ENCODE measurements at regions not wholly inside any gene's neighbourhood (a gene's known extent, or its start where the extent isn't known, plus 50 kb on each side); places are given as distances from the start of the nearest gene placed in this dataset.
"Not testable (repeated sequence)": the region's sequence is repeated elsewhere in the genome, so short reads cannot be mapped to it uniquely, and the experiment has no call there.

DNA sequence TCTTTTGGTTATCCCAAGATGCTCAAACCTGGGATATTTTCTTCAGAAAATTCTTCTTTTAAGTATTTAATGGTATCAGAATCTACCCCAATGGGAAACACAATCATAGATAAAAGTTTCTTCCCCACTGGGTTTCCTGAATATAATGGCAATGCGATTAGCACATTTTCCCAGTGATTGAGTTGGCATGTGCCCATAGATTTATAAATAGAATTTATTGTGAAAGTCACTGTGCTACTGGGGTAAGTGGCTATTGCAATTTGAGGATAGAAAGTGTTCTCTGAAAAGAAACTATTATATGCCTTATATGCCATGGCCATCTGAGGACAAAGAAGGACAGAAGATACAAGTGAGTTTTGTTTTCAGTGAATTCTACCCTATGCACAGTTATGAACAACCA is 99.0 kb upstream of the RBMS3 start:
- H3K79me2 ChIP-seq (ENCODE audit: insufficient read depth, low read length), result no peaks in the 10 kb centered on the region
- Mint-ChIP-seq H3K36me3 (no peaks in the 10 kb centered on the region), H3K4me1 (no peaks in the 10 kb centered on the region), H3K9me3 (peaks cover 0 to 5% (median 0%) of the 10 kb centered on the region in 7 donors), H3K27me3 (ENCODE audit: low read depth in 3 of 3) (peaks cover 0 to 2% (median 0%) of the 10 kb centered on the region in 3 donors), H3K27ac (no peak overlapping the region), H3K4me3 (no peak overlapping the region)
- H3K4me1 ChIP-seq (ENCODE audit: control insufficient read depth in 1 of 2, insufficient read depth in 2 of 2, low read length in 2 of 2), result no peaks in the 10 kb centered on the region
- no peaks in the 10 kb centered on the region for H4K20me1 ChIP-seq (ENCODE audit: insufficient read depth, low read length)
- H3K27ac ChIP-seq (ENCODE audit: low read depth in 1 of 2, low read length in 2 of 2), result no peak overlapping the region
- WGBS (ENCODE audit: insufficient coverage), result no CpG with 5 or more reads among the region's 1 CpG
- no peak overlapping the region for H3K9ac ChIP-seq (ENCODE audit: insufficient read depth, low read length, poor library complexity, severe bottlenecking)
- TF ChIP-seq, protein P1, sequence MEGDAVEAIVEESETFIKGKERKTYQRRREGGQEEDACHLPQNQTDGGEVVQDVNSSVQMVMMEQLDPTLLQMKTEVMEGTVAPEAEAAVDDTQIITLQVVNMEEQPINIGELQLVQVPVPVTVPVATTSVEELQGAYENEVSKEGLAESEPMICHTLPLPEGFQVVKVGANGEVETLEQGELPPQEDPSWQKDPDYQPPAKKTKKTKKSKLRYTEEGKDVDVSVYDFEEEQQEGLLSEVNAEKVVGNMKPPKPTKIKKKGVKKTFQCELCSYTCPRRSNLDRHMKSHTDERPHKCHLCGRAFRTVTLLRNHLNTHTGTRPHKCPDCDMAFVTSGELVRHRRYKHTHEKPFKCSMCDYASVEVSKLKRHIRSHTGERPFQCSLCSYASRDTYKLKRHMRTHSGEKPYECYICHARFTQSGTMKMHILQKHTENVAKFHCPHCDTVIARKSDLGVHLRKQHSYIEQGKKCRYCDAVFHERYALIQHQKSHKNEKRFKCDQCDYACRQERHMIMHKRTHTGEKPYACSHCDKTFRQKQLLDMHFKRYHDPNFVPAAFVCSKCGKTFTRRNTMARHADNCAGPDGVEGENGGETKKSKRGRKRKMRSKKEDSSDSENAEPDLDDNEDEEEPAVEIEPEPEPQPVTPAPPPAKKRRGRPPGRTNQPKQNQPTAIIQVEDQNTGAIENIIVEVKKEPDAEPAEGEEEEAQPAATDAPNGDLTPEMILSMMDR (IDR thresholded peaks at IDR 0.05), result no peak
- no peaks in the 10 kb centered on the region for H3K9me3 ChIP-seq (replicated peaks in 1 of 2; ENCODE audit: control insufficient read depth in 1 of 2, insufficient read depth in 1 of 2, low read length in 2 of 2)
- H3K4me3 ChIP-seq (replicated peaks in 1 of 3; ENCODE audit: low read depth in 2 of 3, low read length in 3 of 3), result no peak overlapping the region
- DNase-seq, result no peak
- H3K4me2 ChIP-seq (replicated peaks; ENCODE audit: extremely low read depth, low read length, poor library complexity, severe bottlenecking), result no peak overlapping the region
- H3K36me3 ChIP-seq (replicated peaks in 1 of 2; ENCODE audit: control insufficient read depth in 1 of 2, insufficient read depth in 2 of 2, low read length in 2 of 2), result no peaks in the 10 kb centered on the region
- H2AFZ ChIP-seq (ENCODE audit: insufficient read depth, low read depth, low read length, poor library complexity, severe bottlenecking), result no peak overlapping the region
- intact Hi-C loops (cut with micrococcal nuclease), result no loop called here
- H3K27me3 ChIP-seq (ENCODE audit: control insufficient read depth in 2 of 2, insufficient read depth in 2 of 2, low read length in 2 of 2), result no peaks in the 10 kb centered on the region

DNA sequence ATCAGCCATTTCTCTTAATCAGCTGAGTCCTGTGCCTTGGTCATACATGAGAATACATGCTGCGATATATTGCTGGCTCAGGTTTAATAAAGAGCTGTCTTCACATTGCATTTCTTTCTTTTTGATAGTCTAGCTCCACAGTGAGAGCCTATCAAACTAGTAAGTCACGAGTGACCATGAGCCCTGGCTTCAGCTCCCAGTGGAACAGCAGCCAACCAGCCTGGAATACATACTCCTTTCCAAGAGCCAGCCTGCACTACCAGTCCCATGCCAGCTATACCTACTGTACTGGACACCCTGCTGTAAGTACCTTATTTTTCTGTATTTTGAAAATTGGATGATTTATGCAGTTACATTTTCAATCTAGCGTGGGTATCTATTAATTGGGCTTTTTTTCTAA is 98.0 kb upstream of the RBMS3 start:
- H3K27me3 Mint-ChIP-seq (ENCODE audit: low read depth in 3 of 3); H3K36me3 ChIP-seq (replicated peaks in 1 of 2; ENCODE audit: control insufficient read depth in 1 of 2, insufficient read depth in 2 of 2, low read length in 2 of 2); H3K36me3 Mint-ChIP-seq; H3K27me3 ChIP-seq (ENCODE audit: control insufficient read depth in 2 of 2, insufficient read depth in 2 of 2, low read length in 2 of 2); H3K4me1 ChIP-seq (ENCODE audit: control insufficient read depth in 1 of 2, insufficient read depth in 2 of 2, low read length in 2 of 2); H2AFZ ChIP-seq (ENCODE audit: insufficient read depth, low read depth, low read length, poor library complexity, severe bottlenecking); H3K4me1 Mint-ChIP-seq; H3K9ac ChIP-seq (ENCODE audit: insufficient read depth, low read length, poor library complexity, severe bottlenecking); H3K27ac Mint-ChIP-seq; H3K4me3 ChIP-seq (replicated peaks in 1 of 3; ENCODE audit: low read depth in 2 of 3, low read length in 3 of 3); H4K20me1 ChIP-seq (ENCODE audit: insufficient read depth, low read length); H3K4me3 Mint-ChIP-seq; H3K27ac ChIP-seq (ENCODE audit: low read depth in 1 of 2, low read length in 2 of 2); H3K4me2 ChIP-seq (replicated peaks; ENCODE audit: extremely low read depth, low read length, poor library complexity, severe bottlenecking); H3K9me3 Mint-ChIP-seq; intact Hi-C loops (cut with micrococcal nuclease); H3K79me2 ChIP-seq (ENCODE audit: insufficient read depth, low read length); H3K9me3 ChIP-seq (replicated peaks in 1 of 2; ENCODE audit: control insufficient read depth in 1 of 2, insufficient read depth in 1 of 2, low read length in 2 of 2); DNase-seq: not testable (repeated sequence)
- 80% methylated on average over 2 of the region's 3 CpGs for WGBS (ENCODE audit: insufficient coverage)

Data from CD14-positive monocyte (primary cell).